Activated naive CD4-positive, alpha-beta T cell treated with anti-CD3 and anti-CD28 coated beads, Interleukin-2, amount 10 ng/mL, durations not matched to agents 7 days and 5 days (primary cell): ENCODE measurements at regions not wholly inside any gene's neighbourhood (a gene's known extent, or its start where the extent isn't known, plus 50 kb on each side); places are given as distances from the start of the nearest gene placed in this dataset.
"Not testable (repeated sequence)": the region's sequence is repeated elsewhere in the genome, so short reads cannot be mapped to it uniquely, and the experiment has no call there.

ENCODE experiments used
- CTCF ChIA-PET: fragments of 350-600 bp; sonication (Branson Sonifier 250); formaldehyde crosslinking; loops from one replicate; lab custom pipeline; 2021; ENCODE audit warnings: antibody characterized with exemption; lab: Charles Lee
- DNase-seq: peaks from one replicate; pipeline ENCODE4 v3.0.0-alpha.2; 2020
- H3K27ac Mint-ChIP-seq: one replicate; pipeline ENCODE4 v1.8.0; 2021; ENCODE audit warnings: mild to moderate bottlenecking, moderate library complexity, mixed read lengths
- H3K27me3 Mint-ChIP-seq: one replicate; pipeline ENCODE4 v1.8.0; 2021; ENCODE audit warnings: mild to moderate bottlenecking, mixed read lengths
- H3K36me3 Mint-ChIP-seq: one replicate; pipeline ENCODE4 v1.8.0; 2021; ENCODE audit warnings: mixed read lengths
- H3K4me1 Mint-ChIP-seq: one replicate; pipeline ENCODE4 v1.8.0; 2021; ENCODE audit warnings: mixed read lengths
- H3K4me3 Mint-ChIP-seq: one replicate; pipeline ENCODE4 v1.8.0; 2021; ENCODE audit warnings: mild to moderate bottlenecking, moderate library complexity, mixed read lengths
- H3K9me3 Mint-ChIP-seq: one replicate; pipeline ENCODE4 v1.8.0; 2021; ENCODE audit warnings: mixed read lengths

DNA sequence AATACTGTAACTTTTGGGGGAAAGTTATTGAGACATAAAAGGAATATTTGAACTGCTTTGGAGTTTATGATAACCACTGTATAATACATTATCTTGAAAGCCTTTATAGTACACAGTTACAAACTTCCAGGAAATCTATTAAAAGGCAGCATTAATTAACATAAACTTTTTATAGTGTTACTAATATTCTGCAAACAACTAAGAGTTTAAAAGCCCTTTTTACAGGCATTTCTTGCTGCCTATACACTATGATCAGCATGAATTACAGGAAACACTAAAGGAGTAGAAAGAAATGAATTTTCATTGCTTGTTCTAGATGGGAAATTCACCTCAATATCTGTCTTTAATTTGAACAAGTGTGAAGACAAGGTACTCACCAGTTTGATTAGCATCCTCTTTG is 252.3 kb upstream of the ZFP64 start:
- H3K27ac Mint-ChIP-seq = no peak overlapping the region
- H3K27me3 Mint-ChIP-seq = no peaks in the 10 kb centered on the region
- CTCF ChIA-PET = no interaction called here
- H3K4me3 Mint-ChIP-seq = no peak overlapping the region
- no peak for DNase-seq
- H3K9me3 Mint-ChIP-seq = no peaks in the 10 kb centered on the region
- H3K36me3 Mint-ChIP-seq = no peaks in the 10 kb centered on the region
- H3K4me1 Mint-ChIP-seq = no peaks in the 10 kb centered on the region

DNA sequence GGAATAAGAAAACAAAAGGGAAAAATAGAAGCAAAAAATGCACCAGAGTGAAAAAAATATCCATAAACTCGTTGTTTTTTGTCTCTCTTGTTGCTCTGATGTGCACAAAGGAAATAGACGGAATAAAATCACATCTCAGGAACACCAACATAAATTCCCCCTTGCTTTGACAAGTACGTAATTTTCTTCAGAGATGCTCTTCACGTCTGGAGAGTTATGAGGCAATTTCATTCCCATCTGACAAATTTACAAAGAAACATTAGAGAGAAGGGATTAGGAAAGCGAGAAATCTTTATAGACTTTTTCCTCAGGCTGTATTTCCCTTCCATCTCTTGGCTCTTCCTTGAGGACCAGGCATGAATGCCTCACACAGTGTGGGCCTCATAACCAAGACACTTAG is 250.1 kb upstream of the ZFP64 start:
- CTCF ChIA-PET = no interaction called here
- DNase-seq = no peak
- H3K4me1 Mint-ChIP-seq = no peaks in the 10 kb centered on the region
- no peaks in the 10 kb centered on the region for H3K9me3 Mint-ChIP-seq
- H3K36me3 Mint-ChIP-seq = no peaks in the 10 kb centered on the region
- H3K27ac Mint-ChIP-seq = no peak overlapping the region
- no peaks in the 10 kb centered on the region for H3K27me3 Mint-ChIP-seq
- H3K4me3 Mint-ChIP-seq = no peak overlapping the region

DNA sequence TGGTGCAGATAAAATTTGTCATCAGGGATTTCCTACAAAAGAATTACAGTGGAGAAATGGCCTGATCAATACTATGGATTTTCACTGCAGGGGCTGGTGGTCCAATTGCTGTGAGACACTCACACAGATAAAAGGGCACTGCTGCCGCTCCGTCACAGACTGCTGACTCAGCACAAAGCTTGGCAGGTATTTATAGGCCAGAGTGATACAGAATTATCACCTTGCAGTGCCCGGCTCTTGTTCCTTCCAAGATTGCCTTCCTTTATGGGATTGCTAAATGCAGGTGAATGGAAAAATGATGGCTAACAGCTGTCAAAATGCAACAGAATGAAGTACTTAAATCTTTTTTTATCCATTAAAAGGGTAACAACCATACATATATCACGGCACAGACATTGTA is 247.8 kb upstream of the ZFP64 start:
- Mint-ChIP-seq H3K27ac (no peak overlapping the region), H3K9me3 (no peaks in the 10 kb centered on the region), H3K4me1 (no peaks in the 10 kb centered on the region), H3K4me3 (no peak overlapping the region), H3K27me3 (no peaks in the 10 kb centered on the region), H3K36me3 (no peaks in the 10 kb centered on the region)
- DNase-seq = no peak
- CTCF ChIA-PET = no interaction called here

DNA sequence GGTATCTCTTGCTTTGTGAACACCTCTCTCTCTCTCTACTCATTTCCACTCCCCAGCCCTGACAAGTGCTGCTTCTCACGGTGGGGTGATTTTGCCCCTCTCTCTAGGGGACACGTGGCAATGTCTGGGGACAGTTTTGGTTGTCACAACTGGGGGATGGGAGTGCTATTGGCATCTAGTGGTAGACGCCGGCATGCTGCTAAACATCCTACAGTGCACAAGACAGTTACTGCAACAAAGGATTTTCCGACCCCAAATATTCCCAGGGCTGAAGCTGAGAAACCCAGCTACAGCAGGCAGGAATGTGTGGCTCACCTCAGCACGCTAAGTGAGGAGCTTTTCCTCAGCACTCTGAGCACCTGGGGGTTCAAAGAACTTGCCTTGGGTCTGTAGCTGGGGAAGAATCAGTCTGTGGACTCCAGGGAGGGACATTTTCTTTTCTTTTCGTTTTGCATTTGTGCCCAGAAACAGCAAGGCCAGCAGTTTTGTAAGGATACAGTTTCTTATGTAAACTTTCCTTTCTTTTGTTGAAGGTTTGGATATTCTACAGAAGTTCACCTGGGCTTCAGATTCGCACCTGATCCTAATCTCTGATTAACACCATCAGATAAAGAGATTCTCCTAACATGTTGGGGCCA is 246.9 kb upstream of the ZFP64 start:
- Mint-ChIP-seq H3K27me3 (no peaks in the 10 kb centered on the region), H3K9me3 (no peaks in the 10 kb centered on the region), H3K27ac (no peak overlapping the region), H3K36me3 (no peaks in the 10 kb centered on the region), H3K4me1 (no peaks in the 10 kb centered on the region), H3K4me3 (no peak overlapping the region)
- DNase-seq = no peak
- CTCF ChIA-PET = no interaction called here

DNA sequence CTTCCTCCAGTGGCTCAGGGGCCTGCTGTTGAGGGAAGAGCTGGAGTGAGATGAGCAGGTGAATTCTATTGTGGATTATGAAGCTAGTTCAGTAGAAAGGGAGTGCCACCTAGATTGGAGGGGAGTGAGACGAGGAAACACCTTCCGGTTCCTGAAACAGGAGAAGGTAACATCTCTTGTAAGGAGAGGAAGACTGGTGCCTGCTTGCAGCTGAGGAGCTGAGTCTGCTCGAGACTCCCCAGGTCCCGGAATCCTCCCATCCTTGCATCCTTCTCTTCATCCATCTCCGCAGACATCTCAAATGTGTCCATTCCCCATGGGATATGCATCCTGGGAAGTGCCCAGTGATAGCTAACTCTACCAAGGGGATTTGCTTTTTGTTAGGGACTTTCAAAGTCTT is 242.9 kb upstream of the ZFP64 start:
- H3K4me1 Mint-ChIP-seq = no peaks in the 10 kb centered on the region
- no peaks in the 10 kb centered on the region for H3K27me3 Mint-ChIP-seq
- no peak overlapping the region for H3K27ac Mint-ChIP-seq
- no peak for DNase-seq
- H3K9me3 Mint-ChIP-seq = peaks cover 5% of the 10 kb centered on the region
- CTCF ChIA-PET = no interaction called here
- no peak overlapping the region for H3K4me3 Mint-ChIP-seq
- H3K36me3 Mint-ChIP-seq = no peaks in the 10 kb centered on the region

DNA sequence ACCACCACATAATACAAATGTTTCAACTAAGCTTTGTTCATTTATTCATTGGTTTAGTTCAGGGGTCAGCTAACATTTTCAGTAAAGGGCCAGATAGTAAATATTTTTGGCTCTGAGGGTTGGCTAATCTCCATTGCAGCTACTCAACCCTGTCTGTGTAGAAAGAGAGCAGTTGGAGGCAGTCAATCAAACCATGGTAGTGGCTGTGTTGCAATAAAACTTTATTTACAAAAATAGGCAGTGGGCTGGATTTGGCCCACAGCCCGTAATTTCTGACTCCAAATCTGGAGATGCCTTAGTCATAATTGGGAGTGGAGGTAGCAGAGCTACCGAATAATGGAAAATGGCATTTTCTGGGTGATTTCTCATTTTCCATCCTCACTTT is 242.5 kb upstream of the ZFP64 start:
- Mint-ChIP-seq H3K36me3 (no peaks in the 10 kb centered on the region), H3K4me3 (no peak overlapping the region), H3K27me3 (no peaks in the 10 kb centered on the region), H3K4me1 (no peaks in the 10 kb centered on the region), H3K9me3 (peaks cover 8% of the 10 kb centered on the region), H3K27ac (no peak overlapping the region)
- CTCF ChIA-PET = no interaction called here
- DNase-seq = no peak

DNA sequence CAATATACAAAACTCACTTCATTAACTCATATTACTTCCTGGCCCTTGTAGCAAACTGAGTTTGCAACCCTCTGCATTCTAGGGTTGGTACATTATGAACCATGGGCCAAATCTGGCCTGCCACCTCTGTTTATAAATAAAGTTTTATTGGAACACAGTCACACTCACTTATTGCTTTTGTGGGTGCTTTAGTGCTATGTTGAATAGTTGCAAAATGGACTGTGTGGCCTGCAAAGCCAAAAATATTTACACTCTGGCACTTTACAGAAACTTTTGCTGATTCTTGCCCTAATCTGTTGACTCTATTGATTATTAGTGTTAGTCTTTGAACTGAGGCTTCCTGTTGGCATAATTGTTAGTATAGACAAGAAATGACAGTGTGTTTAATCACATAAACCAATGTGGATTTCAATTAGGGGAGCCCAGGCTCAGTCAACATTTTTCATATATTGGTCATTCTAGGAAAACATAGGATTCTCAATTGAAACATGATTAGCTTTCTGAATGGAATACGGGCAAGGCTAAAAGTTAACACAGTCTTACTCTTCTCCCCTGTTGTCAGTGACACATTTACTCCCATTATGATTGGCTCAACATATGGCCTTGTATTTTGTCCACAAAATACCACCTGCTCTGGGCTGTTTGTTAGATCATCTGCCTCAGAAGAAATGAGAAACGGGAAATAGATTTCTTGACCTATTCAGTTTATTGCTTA is 241.9 kb upstream of the ZFP64 start:
- CTCF ChIA-PET = no interaction called here
- Mint-ChIP-seq H3K9me3 (peaks cover 8% of the 10 kb centered on the region), H3K4me3 (no peak overlapping the region), H3K4me1 (no peaks in the 10 kb centered on the region), H3K27ac (no peak overlapping the region), H3K36me3 (no peaks in the 10 kb centered on the region), H3K27me3 (no peaks in the 10 kb centered on the region)
- no peak for DNase-seq

DNA sequence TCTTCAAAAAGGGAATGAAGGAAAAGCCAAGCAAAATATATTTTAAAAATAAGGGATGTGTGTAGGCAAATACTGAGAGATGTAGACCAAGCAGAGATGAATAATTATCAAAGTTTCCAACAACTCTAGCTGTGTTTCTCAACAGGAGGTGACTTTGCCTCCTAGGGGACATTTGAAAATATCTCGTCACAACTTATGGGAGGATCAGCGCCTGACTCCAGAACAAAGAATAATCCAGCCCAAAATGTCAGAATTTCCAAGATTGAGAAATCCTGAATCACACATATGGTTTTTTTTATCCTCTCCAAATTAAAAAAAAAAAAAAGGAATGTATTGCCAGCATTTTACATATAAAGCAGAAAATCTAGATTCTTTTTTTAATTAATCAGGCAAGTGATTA is 241.2 kb upstream of the ZFP64 start:
- Mint-ChIP-seq H3K4me1 (no peaks in the 10 kb centered on the region), H3K27me3 (no peaks in the 10 kb centered on the region), H3K36me3 (no peaks in the 10 kb centered on the region), H3K4me3 (no peak overlapping the region), H3K9me3 (peaks cover 8% of the 10 kb centered on the region), H3K27ac (no peak overlapping the region)
- no peak for DNase-seq
- CTCF ChIA-PET = no interaction called here

DNA sequence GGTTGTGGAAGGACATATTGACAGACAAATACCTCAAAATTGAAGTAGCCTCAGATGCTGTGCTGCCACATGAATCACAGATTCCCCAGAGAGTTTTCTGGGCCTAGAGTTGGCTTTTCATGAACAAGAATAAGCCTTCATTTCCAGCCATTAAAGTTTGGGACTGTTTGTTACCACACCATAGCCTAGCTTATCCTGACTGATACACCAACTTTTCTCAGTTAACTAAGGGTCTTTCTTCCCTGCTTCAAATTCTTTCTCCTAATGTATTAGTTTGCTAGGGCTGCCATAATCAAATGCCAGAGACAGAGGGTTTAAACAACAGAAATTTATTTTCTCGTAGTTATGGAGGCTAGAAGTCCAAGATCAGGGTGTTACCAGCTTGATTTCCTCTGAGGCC is 237.4 kb upstream of the ZFP64 start:
- no peak overlapping the region for H3K27ac Mint-ChIP-seq
- no peaks in the 10 kb centered on the region for H3K4me1 Mint-ChIP-seq
- CTCF ChIA-PET = no interaction called here
- H3K9me3 Mint-ChIP-seq = peaks cover 13% of the 10 kb centered on the region
- DNase-seq = no peak
- H3K27me3 Mint-ChIP-seq = no peaks in the 10 kb centered on the region
- no peak overlapping the region for H3K4me3 Mint-ChIP-seq
- H3K36me3 Mint-ChIP-seq = no peaks in the 10 kb centered on the region

DNA sequence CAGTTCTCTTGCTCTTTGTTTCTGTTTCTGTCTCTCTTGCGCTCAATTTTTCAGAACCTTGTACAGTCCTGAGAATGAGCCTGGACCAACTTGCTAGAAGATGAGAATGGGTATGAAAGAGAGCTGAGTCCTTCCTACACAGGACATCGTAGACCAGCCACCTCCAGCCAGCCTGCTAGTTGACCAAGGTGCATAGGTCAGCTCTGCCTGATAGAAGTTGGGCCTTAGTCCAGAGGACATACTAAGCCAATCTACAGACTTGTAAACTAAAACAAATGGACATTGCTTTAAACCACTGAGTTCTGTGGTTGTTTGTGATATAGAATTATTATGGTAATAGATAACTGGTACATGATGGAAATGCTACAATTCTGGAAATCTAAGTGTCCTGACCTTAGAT is 236.4 kb upstream of the ZFP64 start:
- no peak for DNase-seq
- Mint-ChIP-seq H3K9me3 (peaks cover 17% of the 10 kb centered on the region), H3K4me3 (no peak overlapping the region), H3K27me3 (no peaks in the 10 kb centered on the region), H3K36me3 (no peaks in the 10 kb centered on the region), H3K27ac (no peak overlapping the region), H3K4me1 (no peaks in the 10 kb centered on the region)
- CTCF ChIA-PET = no interaction called here

DNA sequence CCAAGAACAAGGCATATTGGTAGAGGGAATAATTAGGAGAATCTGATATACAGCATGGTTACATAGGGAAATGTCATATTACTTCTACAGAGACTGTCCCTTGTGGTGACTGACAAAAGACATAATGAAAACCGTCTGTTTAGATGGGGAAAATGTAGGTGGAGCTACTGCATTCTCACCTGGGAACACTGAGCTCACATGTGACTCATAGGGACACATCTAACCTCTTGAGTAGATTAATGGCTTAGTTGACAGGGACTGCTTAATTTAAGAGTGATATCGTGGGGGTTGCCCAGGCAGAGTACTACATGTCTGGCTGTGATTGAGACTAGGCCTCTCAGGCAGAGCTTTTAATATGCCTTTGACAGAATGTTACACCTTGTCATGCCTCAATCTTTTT is 235.3 kb upstream of the ZFP64 start:
- Mint-ChIP-seq H3K27ac (no peak overlapping the region), H3K9me3 (peaks cover 17% of the 10 kb centered on the region), H3K27me3 (no peaks in the 10 kb centered on the region), H3K4me3 (no peak overlapping the region), H3K36me3 (no peaks in the 10 kb centered on the region), H3K4me1 (no peaks in the 10 kb centered on the region)
- CTCF ChIA-PET = no interaction called here
- DNase-seq = no peak

DNA sequence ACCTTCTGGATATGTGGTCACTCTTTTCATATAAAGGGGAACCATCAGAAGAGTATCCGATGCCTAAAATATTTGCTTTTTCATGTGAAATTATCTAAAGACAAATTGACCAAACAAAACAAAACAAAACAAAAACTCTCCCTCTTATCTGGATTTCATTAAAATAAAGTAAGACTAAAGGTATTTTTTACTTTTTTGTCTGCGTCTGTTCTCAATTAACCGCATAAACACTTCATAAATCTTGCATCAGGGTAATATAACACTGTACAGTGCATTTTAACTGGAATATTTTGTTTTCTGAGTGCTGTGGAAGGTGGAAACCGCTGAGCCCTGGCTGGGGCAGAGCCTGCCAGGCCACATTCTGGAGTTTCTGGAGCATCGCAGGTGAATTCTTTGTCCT is 234.1 kb upstream of the ZFP64 start:
- DNase-seq = no peak
- CTCF ChIA-PET = no interaction called here
- Mint-ChIP-seq H3K36me3 (no peaks in the 10 kb centered on the region), H3K4me3 (no peak overlapping the region), H3K9me3 (peaks cover 14% of the 10 kb centered on the region), H3K27me3 (no peaks in the 10 kb centered on the region), H3K4me1 (no peaks in the 10 kb centered on the region), H3K27ac (no peak overlapping the region)

DNA sequence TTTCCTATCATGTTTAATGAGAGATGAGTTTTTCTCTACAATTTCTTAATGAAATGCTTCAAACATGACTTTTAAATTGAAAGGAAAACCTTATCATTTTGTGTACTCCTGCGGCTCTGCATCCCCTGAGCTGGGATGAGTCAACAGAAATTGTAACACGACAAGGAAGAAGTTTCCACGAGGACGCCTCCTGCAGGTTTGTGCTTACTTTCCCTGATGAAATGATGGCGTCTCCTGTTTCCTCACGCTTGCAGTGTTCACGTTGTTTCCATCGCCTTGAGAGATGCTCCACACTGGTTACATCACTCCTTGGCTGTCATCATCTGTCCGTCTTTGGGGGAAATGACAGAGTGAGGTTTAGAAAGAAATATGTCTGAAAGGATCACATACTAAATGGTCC is 233.7 kb upstream of the ZFP64 start:
- no peak overlapping the region for H3K4me3 Mint-ChIP-seq
- DNase-seq = no peak
- no peak overlapping the region for H3K27ac Mint-ChIP-seq
- H3K9me3 Mint-ChIP-seq = peaks cover 15% of the 10 kb centered on the region
- no peaks in the 10 kb centered on the region for H3K4me1 Mint-ChIP-seq
- H3K27me3 Mint-ChIP-seq = no peaks in the 10 kb centered on the region
- CTCF ChIA-PET = no interaction called here
- H3K36me3 Mint-ChIP-seq = no peaks in the 10 kb centered on the region

DNA sequence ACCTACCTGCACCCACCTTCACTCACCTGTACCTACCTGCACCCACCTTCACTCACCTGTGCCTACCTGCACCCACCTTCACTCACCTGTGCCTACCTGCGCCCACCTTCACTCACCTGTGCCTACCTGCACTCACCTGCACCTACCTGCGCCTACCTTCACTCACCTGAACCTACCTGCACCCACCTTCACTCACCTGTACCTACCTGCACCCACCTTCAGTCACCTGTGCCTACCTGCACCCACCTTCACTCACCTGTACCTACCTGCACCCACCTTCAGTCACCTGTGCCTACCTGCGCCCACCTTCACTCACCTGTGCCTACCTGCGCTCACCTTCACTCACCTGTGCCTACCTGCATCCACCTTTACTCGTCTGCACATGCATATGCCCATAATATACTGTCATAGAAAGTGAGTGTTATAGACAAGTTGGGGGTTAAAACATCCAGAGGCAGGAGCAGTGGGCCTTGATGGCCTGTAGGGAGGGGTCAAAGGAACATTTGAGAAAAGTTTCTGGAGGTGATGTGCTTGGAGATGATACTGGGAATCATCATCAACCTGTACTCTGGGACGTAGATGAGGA is 232.9 kb upstream of the ZFP64 start:
- peaks cover 21% of the 10 kb centered on the region for H3K9me3 Mint-ChIP-seq
- H3K36me3 Mint-ChIP-seq, H3K4me1 Mint-ChIP-seq, H3K4me3 Mint-ChIP-seq, H3K27ac Mint-ChIP-seq, DNase-seq, CTCF ChIA-PET, H3K27me3 Mint-ChIP-seq: not testable (repeated sequence)

DNA sequence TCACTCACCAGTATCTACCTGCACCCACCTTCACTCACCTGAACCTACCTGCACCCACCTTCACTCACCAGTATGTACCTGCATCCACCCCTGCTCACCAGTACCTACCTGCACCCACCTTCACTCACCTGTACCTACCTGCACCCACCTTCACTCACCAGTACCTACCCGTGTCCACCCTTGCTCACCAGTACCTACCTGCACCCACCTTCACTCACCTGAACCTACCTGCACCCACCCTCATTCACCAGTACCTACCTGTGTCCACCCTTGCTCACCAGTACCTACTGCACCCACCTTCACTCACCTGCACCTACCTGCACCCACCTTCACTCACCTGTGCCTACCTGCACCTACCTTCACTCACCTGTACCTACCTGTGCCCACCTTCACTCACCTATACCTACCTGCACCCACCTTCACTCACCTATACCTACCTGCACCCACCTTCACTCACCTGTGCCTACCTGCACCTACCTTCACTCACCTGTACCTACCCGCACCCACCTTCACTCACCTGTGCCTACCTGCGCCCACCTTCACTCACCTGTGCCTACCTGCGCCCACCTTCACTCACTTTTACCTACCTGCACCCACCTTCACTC is 232.1 kb upstream of the ZFP64 start:
- H3K36me3 Mint-ChIP-seq, DNase-seq, H3K27ac Mint-ChIP-seq, H3K27me3 Mint-ChIP-seq, H3K4me3 Mint-ChIP-seq, H3K4me1 Mint-ChIP-seq, CTCF ChIA-PET: not testable (repeated sequence)
- peaks cover 24% of the 10 kb centered on the region for H3K9me3 Mint-ChIP-seq
